OCI-LY7 (cell line): ENCODE measurements at regions not wholly inside any gene's neighbourhood (a gene's known extent, or its start where the extent isn't known, plus 50 kb on each side); places are given as distances from the start of the nearest gene placed in this dataset.
"Not testable (repeated sequence)": the region's sequence is repeated elsewhere in the genome, so short reads cannot be mapped to it uniquely, and the experiment has no call there.

Experiments used
- BruUV-seq: library from RNA; stranded (reverse); fragments of 400-500 nt; replicated peaks from 2 replicates; lab custom pipeline; 2021; lab: Mats Ljungman, UMichigan
- CTCF ChIA-PET: fragments of 300-600 bp; sonication (Branson Sonifier 250); formaldehyde crosslinking; loops from one replicate; lab custom pipeline; 2022; ENCODE audit warnings: antibody characterized with exemption; ENCODE audit not compliant: unreplicated experiment; lab: Charles Lee
- POLR2A ChIA-PET: fragments of 300-600 bp; sonication (Branson Sonifier 250); formaldehyde crosslinking; loops from one replicate; lab custom pipeline; 2022; ENCODE audit warnings: antibody characterized with exemption; lab: Charles Lee
- DNase-seq: peaks from one replicate; pipeline ENCODE4 v3.0.0-alpha.2; 2015; ENCODE audit warnings: low spot score
- H2AFZ ChIP-seq: fragments of 200-600 bp; sonication (generic), shearing (Covaris generic); 2 replicates; pipeline ENCODE4 v1.6.1; 2014; ENCODE audit warnings: mild to moderate bottlenecking, antibody characterized with exemption, low read length, moderate library complexity
- H3K27ac ChIP-seq: fragments of 200-600 bp; sonication (generic); 2 replicates; pipeline ENCODE4 v1.5.1; 2014; ENCODE audit warnings: mixed run types, low read depth, mild to moderate bottlenecking, moderate library complexity, low read length, inconsistent platforms; ENCODE audit not compliant: poor library complexity, severe bottlenecking
- H3K36me3 ChIP-seq: fragments of 200-600 bp; sonication (generic); 2 replicates; pipeline ENCODE4 v1.6.1; 2014; ENCODE audit warnings: mild to moderate bottlenecking, antibody characterized with exemption, low read length, moderate library complexity, mixed read lengths; ENCODE audit not compliant: insufficient read depth
- H3K4me1 ChIP-seq: fragments of 200-600 bp; sonication (generic); 2 replicates; pipeline ENCODE4 v1.5.1; 2014; ENCODE audit warnings: mild to moderate bottlenecking, low read length; ENCODE audit not compliant: insufficient read depth, poor library complexity, severe bottlenecking
- H3K4me2 ChIP-seq: fragments of 200-600 bp; sonication (generic); 2 replicates; pipeline ENCODE4 v1.6.1; 2014; ENCODE audit warnings: mild to moderate bottlenecking, low read length
- H3K4me3 ChIP-seq: fragments of 200-600 bp; sonication (generic); 2 replicates; pipeline ENCODE4 v1.5.1; 2014; ENCODE audit warnings: mild to moderate bottlenecking, low read depth, low read length; ENCODE audit not compliant: poor library complexity, severe bottlenecking
- H3K79me2 ChIP-seq: fragments of 200-600 bp; sonication (generic); 2 replicates; pipeline ENCODE4 v1.6.1; 2016; ENCODE audit warnings: low read depth, mild to moderate bottlenecking, low read length, moderate library complexity, mixed read lengths; ENCODE audit not compliant: insufficient read depth
- H3K9me2 ChIP-seq: fragments of 200-600 bp; sonication (generic); 2 replicates; pipeline ENCODE4 v1.6.1; 2016; ENCODE audit warnings: mild to moderate bottlenecking, low read length, mixed read lengths; ENCODE audit not compliant: insufficient read depth
- H3K9me3 ChIP-seq: fragments of 200-600 bp; sonication (generic); 2 replicates; pipeline ENCODE4 v1.6.1; 2014; ENCODE audit warnings: mild to moderate bottlenecking, mixed run types, low read length, mixed read lengths
- H4K20me1 ChIP-seq: fragments of 200-600 bp; sonication (generic); 2 replicates; pipeline ENCODE4 v1.6.1; 2014; ENCODE audit warnings: mild to moderate bottlenecking, antibody characterized with exemption, low read length, moderate library complexity, mixed read lengths; ENCODE audit not compliant: insufficient read depth
- EZH2phosphoT487 ChIP-seq: fragments of 200-600 bp; sonication (generic); IDR thresholded peaks from 2 replicates; pipeline ENCODE4 v1.6.1; 2018; ENCODE audit warnings: low read depth, borderline replicate concordance, mild to moderate bottlenecking, mixed run types, antibody characterized with exemption, low read length, moderate library complexity, mixed read lengths
- intact Hi-C: fragments of 100-400 bp; cut with micrococcal nuclease; formaldehyde crosslinking; loops from one replicate; pipeline ENCODE4 v1.10.0; 2022; ENCODE audit not compliant: unreplicated experiment
- TF ChIP-seq, protein P1 (sequence below): fragments of 200-600 bp; sonication (generic); conservative IDR thresholded peaks from 2 replicates; pipeline ENCODE4 v1.5.1; 2014; ENCODE audit warnings: mild to moderate bottlenecking, antibody characterized with exemption, low read length, moderate library complexity, mixed read lengths

GRCh38 chr14:66010695-66011094 is 475.5 kb upstream of the CCDC196 start:
- DNase-seq = no peak
- Histone ChIP-seq H3K79me2 (no peaks in the 10 kb centered on the region), H3K4me3 (no peak overlapping the region), H3K27ac (no peak overlapping the region), H3K36me3 (no peaks in the 10 kb centered on the region), H2AFZ (no peak overlapping the region), H4K20me1 (no peaks in the 10 kb centered on the region), H3K4me2 (no peak overlapping the region), H3K4me1 (no peaks in the 10 kb centered on the region), H3K9me2 (no peaks in the 10 kb centered on the region), H3K9me3 (no peaks in the 10 kb centered on the region)
- intact Hi-C loops = no loop called here
- no peak for TF ChIP-seq EZH2phosphoT487
- TF ChIP-seq, protein P1, sequence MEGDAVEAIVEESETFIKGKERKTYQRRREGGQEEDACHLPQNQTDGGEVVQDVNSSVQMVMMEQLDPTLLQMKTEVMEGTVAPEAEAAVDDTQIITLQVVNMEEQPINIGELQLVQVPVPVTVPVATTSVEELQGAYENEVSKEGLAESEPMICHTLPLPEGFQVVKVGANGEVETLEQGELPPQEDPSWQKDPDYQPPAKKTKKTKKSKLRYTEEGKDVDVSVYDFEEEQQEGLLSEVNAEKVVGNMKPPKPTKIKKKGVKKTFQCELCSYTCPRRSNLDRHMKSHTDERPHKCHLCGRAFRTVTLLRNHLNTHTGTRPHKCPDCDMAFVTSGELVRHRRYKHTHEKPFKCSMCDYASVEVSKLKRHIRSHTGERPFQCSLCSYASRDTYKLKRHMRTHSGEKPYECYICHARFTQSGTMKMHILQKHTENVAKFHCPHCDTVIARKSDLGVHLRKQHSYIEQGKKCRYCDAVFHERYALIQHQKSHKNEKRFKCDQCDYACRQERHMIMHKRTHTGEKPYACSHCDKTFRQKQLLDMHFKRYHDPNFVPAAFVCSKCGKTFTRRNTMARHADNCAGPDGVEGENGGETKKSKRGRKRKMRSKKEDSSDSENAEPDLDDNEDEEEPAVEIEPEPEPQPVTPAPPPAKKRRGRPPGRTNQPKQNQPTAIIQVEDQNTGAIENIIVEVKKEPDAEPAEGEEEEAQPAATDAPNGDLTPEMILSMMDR = no peak
- ChIA-PET POLR2A (no interaction called here), CTCF (no interaction called here)
- BruUV-seq = no TSS peak

DNA sequence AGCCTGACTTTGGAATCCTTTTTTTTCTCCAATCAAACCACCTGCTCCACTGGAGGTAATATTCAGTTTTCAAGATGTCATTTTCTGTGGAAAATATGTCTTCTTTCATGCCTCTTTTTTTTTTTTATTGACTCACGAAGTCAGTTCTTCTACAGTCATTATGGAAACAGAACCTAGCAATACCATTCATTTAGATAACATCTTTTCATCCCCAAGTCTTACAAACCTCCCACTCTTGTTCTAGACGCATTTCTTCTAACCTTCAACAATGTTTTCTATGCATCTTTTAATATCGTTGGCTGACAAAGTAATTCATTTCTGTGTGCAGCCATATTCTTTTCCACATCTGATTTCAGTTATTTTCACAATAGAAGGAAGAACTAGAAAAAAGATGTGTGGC is 474.3 kb upstream of the CCDC196 start:
- CTCF ChIA-PET = no interaction called here
- TF ChIP-seq, protein P1 = no peak
- no peak for TF ChIP-seq EZH2phosphoT487
- Histone ChIP-seq H2AFZ (no peak overlapping the region), H3K4me2 (no peak overlapping the region), H3K4me1 (no peaks in the 10 kb centered on the region), H3K9me2 (no peaks in the 10 kb centered on the region), H4K20me1 (no peaks in the 10 kb centered on the region), H3K36me3 (no peaks in the 10 kb centered on the region), H3K9me3 (no peaks in the 10 kb centered on the region), H3K79me2 (no peaks in the 10 kb centered on the region), H3K27ac (no peak overlapping the region), H3K4me3 (no peak overlapping the region)
- intact Hi-C loops = no loop called here
- DNase-seq = no peak
- BruUV-seq = no TSS peak
- POLR2A ChIA-PET = interaction anchor here (0.7 kb wide), 1 partner anchor 877 kb away, joined by 3 read pairs; no protein-coding TSS in a partner anchor

- H3K4me1 ChIP-seq, H4K20me1 ChIP-seq, POLR2A ChIA-PET, H3K4me2 ChIP-seq, CTCF ChIA-PET, intact Hi-C loops, H2AFZ ChIP-seq, H3K79me2 ChIP-seq, H3K9me3 ChIP-seq, H3K9me2 ChIP-seq, H3K27ac ChIP-seq, DNase-seq, H3K36me3 ChIP-seq, H3K4me3 ChIP-seq, BruUV-seq: not testable (repeated sequence)
These were observed 472.6 kb upstream of the CCDC196 start for GRCh38 chr14:66013607-66014006.
